ENCODE measurements at regions not wholly inside any gene's neighbourhood (a gene's known extent, or its start where the extent isn't known, plus 50 kb on each side); places are given as distances from the start of the nearest gene placed in this dataset.

- TF ChIP-seq CTCF (IDR thresholded peaks at IDR 0.05; ENCODE audit: insufficient read depth, low read length) (no peak), REST (IDR thresholded peaks at IDR 0.05; ENCODE audit: insufficient replicate concordance, low read depth) (no peak), SPI1 (IDR thresholded peaks at IDR 0.05; ENCODE audit: borderline replicate concordance, low read depth) (no peak), POLR2AphosphoS5 (IDR thresholded peaks at IDR 0.05; ENCODE audit: low read depth) (no peak)
Observed at GRCh38 chr2:126804347-126804746, 94.3 kb upstream of the TEX51 start.
